ENCODE measurements at regions not wholly inside any gene's neighbourhood (a gene's known extent, or its start where the extent isn't known, plus 50 kb on each side); places are given as distances from the start of the nearest gene placed in this dataset.

DNA sequence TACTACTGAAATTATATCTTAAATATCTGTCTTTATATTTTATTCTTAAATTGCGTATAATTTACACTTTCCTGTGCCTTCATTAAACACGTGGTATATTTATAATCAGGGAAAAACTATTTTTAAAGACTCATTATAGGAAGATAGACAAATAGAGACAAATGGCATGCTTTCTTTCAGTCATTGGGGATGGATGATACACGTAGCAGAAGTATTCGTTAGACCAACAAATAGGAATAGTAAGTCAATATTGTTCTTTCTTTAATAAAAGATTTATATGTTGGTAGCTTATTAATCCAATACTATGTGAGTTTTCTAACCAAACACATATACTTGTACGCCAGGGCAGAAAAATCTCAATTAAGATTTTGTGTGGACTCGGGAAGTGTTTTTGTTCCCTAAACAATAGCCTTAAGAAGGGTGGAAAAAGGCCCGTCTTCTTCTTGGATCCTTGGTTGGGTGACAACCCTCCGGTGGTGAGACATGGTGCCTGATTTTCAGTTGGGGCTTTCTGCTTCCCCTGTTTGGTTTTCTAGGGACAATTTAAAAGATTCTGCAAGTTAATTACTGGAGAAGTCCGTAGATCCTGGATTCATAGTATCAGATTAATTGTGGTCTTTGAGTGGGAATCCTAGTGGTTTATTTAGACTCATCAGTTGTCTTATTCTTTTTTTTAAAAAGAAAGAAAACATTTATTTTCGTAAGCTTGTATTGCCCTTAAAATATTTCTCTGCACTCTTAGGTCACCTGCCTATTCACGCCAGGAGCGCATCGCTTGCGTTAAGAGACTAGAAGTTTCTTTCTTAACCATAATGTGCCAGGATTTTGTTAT is 83.5 kb upstream of the WNT7B start:
- Histone ChIP-seq H3K27me3 (ENCODE audit: control insufficient read depth, extremely low read depth, insufficient read depth, low read length) (no peaks in the 10 kb centered on the region), H3K4me2 (ENCODE audit: control insufficient read depth, extremely low read depth, insufficient read depth, low read depth, low read length) (peak overlapping the region; percentile 6), H4K20me1 (ENCODE audit: control insufficient read depth, extremely low read depth, insufficient read depth, low read length) (no peaks in the 10 kb centered on the region), H3K36me3 (ENCODE audit: control insufficient read depth in 2 of 2, extremely low read depth in 1 of 2, insufficient read depth in 2 of 2, low read length in 2 of 2) (peaks cover 3 to 6% of the 10 kb centered on the region in 2 experiments), H3K9me1 (ENCODE audit: control insufficient read depth, extremely low read depth, insufficient read depth, low read length) (peaks cover 2% of the 10 kb centered on the region), H3K9ac (ENCODE audit: control insufficient read depth, extremely low read depth, insufficient read depth, low read length) (no peak overlapping the region), H3K4me1 (ENCODE audit: control insufficient read depth, extremely low read depth, insufficient read depth, low read length) (peaks cover 62% of the 10 kb centered on the region), H3K4me3 (ENCODE audit: control insufficient read depth in 2 of 3, extremely low read depth in 1 of 3, insufficient read depth in 2 of 3, low read depth in 1 of 3, low read length in 3 of 3) (no peak overlapping the region), H3K9me3 (ENCODE audit: control insufficient read depth, low read depth, low read length) (no peaks in the 10 kb centered on the region), H3K27ac (ENCODE audit: control insufficient read depth, insufficient read depth, low read length) (no peak overlapping the region), H2AFZ (ENCODE audit: control insufficient read depth, low read length) (no peak overlapping the region), H3K79me2 (ENCODE audit: control insufficient read depth, insufficient read depth, low read length) (peaks cover 98% of the 10 kb centered on the region)
- TF ChIP-seq, protein P1, sequence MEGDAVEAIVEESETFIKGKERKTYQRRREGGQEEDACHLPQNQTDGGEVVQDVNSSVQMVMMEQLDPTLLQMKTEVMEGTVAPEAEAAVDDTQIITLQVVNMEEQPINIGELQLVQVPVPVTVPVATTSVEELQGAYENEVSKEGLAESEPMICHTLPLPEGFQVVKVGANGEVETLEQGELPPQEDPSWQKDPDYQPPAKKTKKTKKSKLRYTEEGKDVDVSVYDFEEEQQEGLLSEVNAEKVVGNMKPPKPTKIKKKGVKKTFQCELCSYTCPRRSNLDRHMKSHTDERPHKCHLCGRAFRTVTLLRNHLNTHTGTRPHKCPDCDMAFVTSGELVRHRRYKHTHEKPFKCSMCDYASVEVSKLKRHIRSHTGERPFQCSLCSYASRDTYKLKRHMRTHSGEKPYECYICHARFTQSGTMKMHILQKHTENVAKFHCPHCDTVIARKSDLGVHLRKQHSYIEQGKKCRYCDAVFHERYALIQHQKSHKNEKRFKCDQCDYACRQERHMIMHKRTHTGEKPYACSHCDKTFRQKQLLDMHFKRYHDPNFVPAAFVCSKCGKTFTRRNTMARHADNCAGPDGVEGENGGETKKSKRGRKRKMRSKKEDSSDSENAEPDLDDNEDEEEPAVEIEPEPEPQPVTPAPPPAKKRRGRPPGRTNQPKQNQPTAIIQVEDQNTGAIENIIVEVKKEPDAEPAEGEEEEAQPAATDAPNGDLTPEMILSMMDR (optimal IDR thresholded peaks at IDR 0.05 in 1 of 3, IDR thresholded peaks at IDR 0.05 in 1 of 3, conservative IDR thresholded peaks at IDR 0.05 in 1 of 3; ENCODE audit: extremely low read depth in 1 of 3, insufficient read depth in 2 of 3, low read length in 3 of 3): no peak
- no peak for TF ChIP-seq EZH2 (IDR thresholded peaks at IDR 0.05; ENCODE audit: low read length)
- DNase-seq (ENCODE audit: low read depth, low spot score) (no peak), FAIRE-seq (no peak)
- dilution Hi-C loops (cut with MboI; ENCODE audit: extremely low pct_ligation_motif_present, low sequenced_read_pairs): no loop called here

DNA sequence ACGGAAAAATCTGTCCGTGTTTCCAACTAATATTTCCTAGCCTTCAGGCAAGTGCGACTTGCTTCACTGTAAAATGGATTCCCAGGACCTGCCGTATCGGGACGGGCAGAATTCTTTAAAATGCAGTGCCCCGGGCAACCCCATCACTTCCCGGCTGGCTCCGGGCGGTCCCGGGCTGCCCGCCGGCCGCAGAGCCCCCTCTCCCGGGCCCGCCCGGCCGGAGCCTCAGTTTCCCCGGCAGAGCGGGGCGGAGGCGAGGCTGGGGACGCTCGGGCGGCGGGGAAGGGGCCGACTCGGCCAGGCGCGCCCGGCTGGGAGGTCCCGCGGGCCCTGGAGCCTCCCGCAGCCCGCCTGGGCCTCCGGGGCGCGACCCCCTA is 84.2 kb upstream of the WNT7B start:
- no peak overlapping the region for H2AFZ ChIP-seq (ENCODE audit: control insufficient read depth, low read length)
- H3K9me1 ChIP-seq (ENCODE audit: control insufficient read depth, extremely low read depth, insufficient read depth, low read length): peaks cover 2% of the 10 kb centered on the region
- H3K36me3 ChIP-seq (ENCODE audit: control insufficient read depth in 2 of 2, extremely low read depth in 1 of 2, insufficient read depth in 2 of 2, low read length in 2 of 2): peaks cover 3 to 6% of the 10 kb centered on the region in 2 experiments
- no peak overlapping the region for H3K27ac ChIP-seq (ENCODE audit: control insufficient read depth, insufficient read depth, low read length)
- no peaks in the 10 kb centered on the region for H3K9me3 ChIP-seq (ENCODE audit: control insufficient read depth, low read depth, low read length)
- H4K20me1 ChIP-seq (ENCODE audit: control insufficient read depth, extremely low read depth, insufficient read depth, low read length): no peaks in the 10 kb centered on the region
- peak overlapping the region; percentile 6 for H3K4me2 ChIP-seq (ENCODE audit: control insufficient read depth, extremely low read depth, insufficient read depth, low read depth, low read length)
- TF ChIP-seq, protein P1 (optimal IDR thresholded peaks at IDR 0.05 in 1 of 3, IDR thresholded peaks at IDR 0.05 in 1 of 3, conservative IDR thresholded peaks at IDR 0.05 in 1 of 3; ENCODE audit: extremely low read depth in 1 of 3, insufficient read depth in 2 of 3, low read length in 3 of 3): no peak
- TF ChIP-seq EZH2 (IDR thresholded peaks at IDR 0.05; ENCODE audit: low read length): no peak
- peaks cover 98% of the 10 kb centered on the region for H3K79me2 ChIP-seq (ENCODE audit: control insufficient read depth, insufficient read depth, low read length)
- H3K4me1 ChIP-seq (ENCODE audit: control insufficient read depth, extremely low read depth, insufficient read depth, low read length): peaks cover 56% of the 10 kb centered on the region
- H3K4me3 ChIP-seq (ENCODE audit: control insufficient read depth in 2 of 3, extremely low read depth in 1 of 3, insufficient read depth in 2 of 3, low read depth in 1 of 3, low read length in 3 of 3): no peak overlapping the region
- DNase-seq (ENCODE audit: low read depth, low spot score) (no peak), FAIRE-seq (no peak)
- no peaks in the 10 kb centered on the region for H3K27me3 ChIP-seq (ENCODE audit: control insufficient read depth, extremely low read depth, insufficient read depth, low read length)
- dilution Hi-C loops (cut with MboI; ENCODE audit: extremely low pct_ligation_motif_present, low sequenced_read_pairs): no loop called here
- no peak overlapping the region for H3K9ac ChIP-seq (ENCODE audit: control insufficient read depth, extremely low read depth, insufficient read depth, low read length)
